ENCODE measurements at regions not wholly inside any gene's neighbourhood (a gene's known extent, or its start where the extent isn't known, plus 50 kb on each side); places are given as distances from the start of the nearest gene placed in this dataset.

DNA sequence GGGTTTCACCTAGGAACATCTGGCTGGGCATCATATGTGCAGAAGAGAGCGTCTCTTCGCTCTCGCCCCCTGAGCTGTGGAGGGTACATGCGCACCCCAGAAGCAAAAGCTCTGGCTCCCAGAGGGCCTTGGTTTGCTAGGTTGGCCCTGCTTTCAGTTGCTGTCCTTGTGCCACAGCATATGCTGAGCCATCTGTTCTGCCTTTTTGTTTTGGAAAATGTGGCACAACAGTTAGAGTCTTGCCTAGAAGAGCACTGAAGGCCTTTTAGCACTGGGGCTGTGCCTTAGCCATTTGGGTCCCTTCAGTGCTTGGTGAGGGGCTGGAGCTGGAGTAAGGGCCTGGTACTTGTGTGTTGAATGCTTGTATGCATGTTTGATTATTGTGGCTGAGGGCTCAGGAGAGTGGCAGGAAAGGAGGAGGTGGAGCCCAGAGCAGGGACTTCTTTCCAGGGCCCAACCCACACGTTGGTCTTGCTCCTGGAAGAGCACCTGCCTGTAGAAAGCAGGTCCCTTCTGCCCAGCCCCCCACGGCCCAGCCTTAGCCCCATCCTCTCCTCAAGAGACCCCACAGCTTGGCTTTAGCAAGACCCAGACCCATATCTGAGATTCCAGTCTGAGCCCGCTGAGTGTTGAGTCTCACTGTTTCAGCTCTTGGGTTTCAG, 113.7 kb downstream of the SLC25A47 start:
- no peak for TF ChIP-seq POLR2A (IDR thresholded peaks at IDR 0.05; ENCODE audit: extremely low read depth, insufficient read length)
- TF ChIP-seq CTCF (IDR thresholded peaks at IDR 0.05; ENCODE audit: low read depth, low read length): no peak
- TF ChIP-seq MYC (IDR thresholded peaks at IDR 0.05; ENCODE audit: low read depth, low read length): no peak
